NCI-H2227 (cell line): ENCODE measurements at regions not wholly inside any gene's neighbourhood (a gene's known extent, or its start where the extent isn't known, plus 50 kb on each side); places are given as distances from the start of the nearest gene placed in this dataset.
"Not testable (repeated sequence)": the region's sequence is repeated elsewhere in the genome, so short reads cannot be mapped to it uniquely, and the experiment has no call there.

Source experiments
- DNase-seq: peaks from one replicate; lab custom pipeline; 2025; ENCODE audit not compliant: unreplicated experiment; lab: John Stamatoyannopoulos, UW

- no peak for DNase-seq
Observed at GRCh38 chr16:55015181-55015913, 84.7 kb downstream of the IRX5 start.

GRCh38 chr16:55016515-55016914 is 85.8 kb downstream of the IRX5 start:
- DNase-seq: no peak

GRCh38 chr16:55017321-55017720 is 86.7 kb downstream of the IRX5 start:
- DNase-seq: no peak

GRCh38 chr16:55018881-55019280 is 88.2 kb downstream of the IRX5 start:
- no peak for DNase-seq

GRCh38 chr16:55019419-55020131 is 88.9 kb downstream of the IRX5 start:
- DNase-seq: no peak

GRCh38 chr16:55021595-55022475 is 91.2 kb downstream of the IRX5 start:
- peak; percentile 3 for DNase-seq

- not testable (repeated sequence) for DNase-seq
Observed at GRCh38 chr16:55027260-55027659, 96.6 kb downstream of the IRX5 start.

GRCh38 chr16:55029509-55029908 is 98.8 kb downstream of the IRX5 start:
- no peak for DNase-seq

- DNase-seq: no peak
Observed at GRCh38 chr16:55030944-55031343, 100.3 kb downstream of the IRX5 start.

- no peak for DNase-seq
Observed at GRCh38 chr16:55031481-55031880, 100.8 kb downstream of the IRX5 start.

- peak; percentile 22 for DNase-seq
Observed at GRCh38 chr16:55033225-55034156, 102.8 kb downstream of the IRX5 start.

GRCh38 chr16:55035029-55035428 is 104.4 kb downstream of the IRX5 start:
- DNase-seq: peak; percentile 56

- DNase-seq: no peak
Observed at GRCh38 chr16:55035956-55036355, 105.3 kb downstream of the IRX5 start.

GRCh38 chr16:55036371-55036821 is 105.7 kb downstream of the IRX5 start:
- DNase-seq: no peak

GRCh38 chr16:55037046-55037445 is 106.4 kb downstream of the IRX5 start:
- no peak for DNase-seq

GRCh38 chr16:55037966-55038365 is 107.3 kb downstream of the IRX5 start:
- no peak for DNase-seq

GRCh38 chr16:55039042-55039441 is 108.4 kb downstream of the IRX5 start:
- no peak for DNase-seq

GRCh38 chr16:55039511-55039910 is 108.8 kb downstream of the IRX5 start:
- DNase-seq: no peak

- DNase-seq: no peak
Observed at GRCh38 chr16:55039931-55040330, 109.3 kb downstream of the IRX5 start.

- no peak for DNase-seq
Observed at GRCh38 chr16:55040366-55041086, 109.9 kb downstream of the IRX5 start.
